ENCODE measurements at regions not wholly inside any gene's neighbourhood (a gene's known extent, or its start where the extent isn't known, plus 50 kb on each side); places are given as distances from the start of the nearest gene placed in this dataset.

- Mint-ChIP-seq H3K4me1 (no peaks in the 10 kb centered on the region), H3K27me3 (no peaks in the 10 kb centered on the region), H3K4me3 (no peak overlapping the region), H3K27ac (no peak overlapping the region), H3K36me3 (no peaks in the 10 kb centered on the region), H3K9me3 (peaks cover 1% of the 10 kb centered on the region)
- no peak for ATAC-seq (ENCODE audit: low read depth)
- no peak for DNase-seq (ENCODE audit: low spot score in 2 of 2)
Measured at GRCh38 chr20:12896180-12896579, 112.6 kb upstream of the SPTLC3 start.

DNA sequence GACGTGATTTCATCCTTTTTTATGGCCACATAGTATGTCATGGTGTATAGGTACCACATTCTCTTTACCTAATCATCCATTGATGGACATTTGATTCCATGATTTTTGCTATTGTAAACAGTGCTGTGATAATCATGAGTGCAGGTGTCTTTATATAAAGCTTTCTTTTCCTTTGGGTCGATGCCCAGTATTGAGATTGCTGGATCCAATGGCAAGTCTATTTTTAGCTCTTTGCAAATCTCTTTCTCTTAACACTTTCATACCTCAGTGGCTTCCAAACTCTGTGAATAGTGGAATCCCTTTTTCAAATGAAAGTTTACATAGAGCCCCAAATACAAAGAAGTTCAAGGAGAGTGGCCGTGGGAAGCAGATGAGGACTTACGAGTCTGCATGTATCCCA, 105.8 kb upstream of the SPTLC3 start:
- no peaks in the 10 kb centered on the region for H3K36me3 Mint-ChIP-seq
- no peak overlapping the region for H3K27ac Mint-ChIP-seq
- no peaks in the 10 kb centered on the region for H3K4me1 Mint-ChIP-seq
- H3K4me3 Mint-ChIP-seq: no peak overlapping the region
- no peaks in the 10 kb centered on the region for H3K27me3 Mint-ChIP-seq
- H3K9me3 Mint-ChIP-seq: peaks cover 1% of the 10 kb centered on the region
- no peak for DNase-seq (ENCODE audit: low spot score in 2 of 2)
- ATAC-seq (ENCODE audit: low read depth): no peak

GRCh38 chr20:12906361-12906760, 102.4 kb upstream of the SPTLC3 start:
- Mint-ChIP-seq H3K4me3 (no peak overlapping the region), H3K9me3 (peaks cover under 1% of the 10 kb centered on the region), H3K36me3 (no peaks in the 10 kb centered on the region), H3K27me3 (no peaks in the 10 kb centered on the region), H3K27ac (no peak overlapping the region), H3K4me1 (no peaks in the 10 kb centered on the region)
- DNase-seq (ENCODE audit: low spot score in 2 of 2) (no peak), ATAC-seq (ENCODE audit: low read depth) (no peak)

DNA sequence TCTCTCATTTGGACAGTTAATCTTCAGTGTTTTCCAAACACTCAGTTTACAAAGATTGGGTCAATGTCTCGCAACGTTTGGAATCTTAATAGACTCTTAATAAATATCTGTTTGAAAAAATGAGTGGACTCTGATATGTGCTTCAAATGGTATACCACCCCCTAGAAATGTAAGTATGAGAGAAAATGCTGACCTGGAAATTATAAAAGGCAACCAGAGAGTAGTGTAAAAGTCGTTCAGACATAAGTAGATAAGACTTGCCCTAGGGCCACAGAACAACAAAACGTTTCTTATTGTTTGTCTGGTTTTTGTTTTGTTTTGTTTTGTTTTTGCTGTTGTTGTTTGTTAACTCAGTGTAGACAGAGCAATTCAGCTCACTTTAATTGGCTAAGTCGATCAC, 97.4 kb upstream of the SPTLC3 start:
- Mint-ChIP-seq H3K27ac (no peak overlapping the region), H3K36me3 (no peaks in the 10 kb centered on the region), H3K27me3 (no peaks in the 10 kb centered on the region), H3K9me3 (peaks cover 1% of the 10 kb centered on the region), H3K4me1 (no peaks in the 10 kb centered on the region), H3K4me3 (no peak overlapping the region)
- no peak for DNase-seq (ENCODE audit: low spot score in 2 of 2)
- no peak for ATAC-seq (ENCODE audit: low read depth)

GRCh38 chr20:12913781-12914443, 94.9 kb upstream of the SPTLC3 start:
- Mint-ChIP-seq H3K27ac (no peak overlapping the region), H3K36me3 (no peaks in the 10 kb centered on the region), H3K27me3 (no peaks in the 10 kb centered on the region), H3K4me3 (no peak overlapping the region), H3K9me3 (peaks cover 1% of the 10 kb centered on the region), H3K4me1 (no peaks in the 10 kb centered on the region)
- DNase-seq (ENCODE audit: low spot score in 2 of 2) (no peak), ATAC-seq (ENCODE audit: low read depth) (no peak)

- H3K9me3 Mint-ChIP-seq: peaks cover 2% of the 10 kb centered on the region
- no peaks in the 10 kb centered on the region for H3K4me1 Mint-ChIP-seq
- no peak overlapping the region for H3K27ac Mint-ChIP-seq
- ATAC-seq (ENCODE audit: low read depth): no peak
- H3K27me3 Mint-ChIP-seq: no peaks in the 10 kb centered on the region
- no peak overlapping the region for H3K4me3 Mint-ChIP-seq
- no peak for DNase-seq (ENCODE audit: low spot score in 2 of 2)
- H3K36me3 Mint-ChIP-seq: no peaks in the 10 kb centered on the region
Measured at GRCh38 chr20:12914804-12915203, 94.0 kb upstream of the SPTLC3 start.

DNA sequence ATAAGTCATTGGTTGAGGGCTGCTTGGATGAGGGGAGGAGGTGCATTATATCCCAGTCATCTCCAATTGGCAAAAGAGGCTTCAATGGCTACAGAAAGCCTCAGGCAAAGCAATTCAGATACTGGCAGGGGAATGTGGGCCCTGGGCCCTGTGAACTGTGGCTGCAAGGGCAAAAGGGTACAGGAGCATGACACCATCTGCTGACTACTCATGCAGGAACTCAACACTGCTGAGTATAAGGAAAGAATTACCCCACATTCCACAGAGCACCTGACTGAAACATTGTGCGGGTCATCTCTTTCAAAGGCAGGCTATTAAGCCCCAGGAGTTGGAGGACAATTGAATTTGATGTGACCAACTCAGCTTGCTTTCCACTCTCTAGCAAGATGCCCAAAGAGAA, 92.1 kb upstream of the SPTLC3 start:
- Mint-ChIP-seq H3K4me1 (no peaks in the 10 kb centered on the region), H3K27ac (no peak overlapping the region), H3K9me3 (peaks cover 4% of the 10 kb centered on the region), H3K36me3 (no peaks in the 10 kb centered on the region), H3K27me3 (no peaks in the 10 kb centered on the region), H3K4me3 (no peak overlapping the region)
- ATAC-seq (ENCODE audit: low read depth) (no peak), DNase-seq (ENCODE audit: low spot score in 2 of 2) (no peak)

GRCh38 chr20:12924126-12924525, 84.6 kb upstream of the SPTLC3 start:
- Mint-ChIP-seq H3K27ac (no peak overlapping the region), H3K4me1 (no peaks in the 10 kb centered on the region), H3K36me3 (peaks cover 1% of the 10 kb centered on the region), H3K4me3 (no peak overlapping the region), H3K27me3 (peaks cover 1% of the 10 kb centered on the region), H3K9me3 (peaks cover 10% of the 10 kb centered on the region)
- ATAC-seq (ENCODE audit: low read depth) (no peak), DNase-seq (ENCODE audit: low spot score in 2 of 2) (no peak)

GRCh38 chr20:12925210-12925755, 83.5 kb upstream of the SPTLC3 start:
- H3K4me1 Mint-ChIP-seq: no peaks in the 10 kb centered on the region
- H3K27me3 Mint-ChIP-seq: peaks cover 1% of the 10 kb centered on the region
- no peak overlapping the region for H3K27ac Mint-ChIP-seq
- H3K9me3 Mint-ChIP-seq: peaks cover 8% of the 10 kb centered on the region
- H3K4me3 Mint-ChIP-seq: no peak overlapping the region
- ATAC-seq (ENCODE audit: low read depth): no peak
- DNase-seq (ENCODE audit: low spot score in 2 of 2): no peak
- peaks cover 1% of the 10 kb centered on the region for H3K36me3 Mint-ChIP-seq

GRCh38 chr20:12925863-12926793, 82.6 kb upstream of the SPTLC3 start:
- Mint-ChIP-seq H3K27me3 (peaks cover 1% of the 10 kb centered on the region), H3K4me3 (no peak overlapping the region), H3K9me3 (peaks cover 8% of the 10 kb centered on the region), H3K4me1 (no peaks in the 10 kb centered on the region), H3K36me3 (peaks cover 1% of the 10 kb centered on the region), H3K27ac (no peak overlapping the region)
- ATAC-seq (ENCODE audit: low read depth) (no peak), DNase-seq (ENCODE audit: low spot score in 2 of 2) (no peak)

- Mint-ChIP-seq H3K4me1 (no peaks in the 10 kb centered on the region), H3K36me3 (no peaks in the 10 kb centered on the region), H3K4me3 (no peak overlapping the region), H3K9me3 (no peaks in the 10 kb centered on the region), H3K27ac (no peak overlapping the region), H3K27me3 (peaks cover 1% of the 10 kb centered on the region)
- no peak for DNase-seq (ENCODE audit: low spot score in 2 of 2)
- no peak for ATAC-seq (ENCODE audit: low read depth)
Measured at GRCh38 chr20:12927489-12927888, 81.3 kb upstream of the SPTLC3 start.

- Mint-ChIP-seq H3K4me3 (no peak overlapping the region), H3K9me3 (no peaks in the 10 kb centered on the region), H3K36me3 (no peaks in the 10 kb centered on the region), H3K27ac (no peak overlapping the region), H3K4me1 (no peaks in the 10 kb centered on the region), H3K27me3 (peaks cover 1% of the 10 kb centered on the region)
- DNase-seq (ENCODE audit: low spot score in 2 of 2): no peak
- ATAC-seq (ENCODE audit: low read depth): no peak
Measured at GRCh38 chr20:12928358-12928754, 80.4 kb upstream of the SPTLC3 start.

DNA sequence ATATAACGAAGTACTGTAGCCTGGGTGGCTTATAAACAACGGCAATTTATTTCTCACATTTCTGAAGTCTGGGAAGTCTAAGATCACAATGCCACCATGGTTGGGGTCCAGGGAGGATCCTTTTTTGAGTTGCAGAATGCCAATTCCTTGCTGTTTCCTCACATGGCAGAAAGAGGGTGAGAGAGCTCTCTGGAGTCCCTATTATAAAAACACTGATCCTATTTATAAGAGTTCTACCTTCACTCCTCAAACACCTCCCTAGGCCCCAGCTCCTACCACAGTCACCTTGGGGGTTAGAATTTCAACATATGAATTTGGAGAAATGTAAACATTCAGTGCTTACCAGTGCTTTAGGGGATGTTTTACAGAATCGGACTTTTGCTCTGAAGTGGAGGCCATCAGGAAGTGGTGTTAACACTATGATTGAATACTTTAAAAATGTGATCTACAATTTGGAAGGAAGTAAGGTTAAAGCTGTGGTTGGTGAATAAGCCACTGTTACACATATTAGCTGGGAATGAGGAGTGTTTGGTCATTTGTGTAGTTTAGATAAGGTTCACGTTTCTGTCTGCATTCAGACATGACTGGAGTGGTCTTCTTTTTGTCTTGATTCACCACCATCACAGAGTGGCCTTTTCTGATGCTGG, 79.9 kb upstream of the SPTLC3 start:
- H3K27me3 Mint-ChIP-seq: peaks cover 1% of the 10 kb centered on the region
- H3K4me1 Mint-ChIP-seq: no peaks in the 10 kb centered on the region
- H3K9me3 Mint-ChIP-seq: no peaks in the 10 kb centered on the region
- DNase-seq (ENCODE audit: low spot score in 2 of 2) (no peak), ATAC-seq (ENCODE audit: low read depth) (no peak)
- no peaks in the 10 kb centered on the region for H3K36me3 Mint-ChIP-seq
- H3K27ac Mint-ChIP-seq: no peak overlapping the region
- H3K4me3 Mint-ChIP-seq: no peak overlapping the region

GRCh38 chr20:12936020-12936419, 72.8 kb upstream of the SPTLC3 start:
- no peaks in the 10 kb centered on the region for H3K4me1 Mint-ChIP-seq
- H3K9me3 Mint-ChIP-seq: no peaks in the 10 kb centered on the region
- H3K27me3 Mint-ChIP-seq: no peaks in the 10 kb centered on the region
- H3K27ac Mint-ChIP-seq: no peak overlapping the region
- H3K36me3 Mint-ChIP-seq: no peaks in the 10 kb centered on the region
- DNase-seq (ENCODE audit: low spot score in 2 of 2) (no peak), ATAC-seq (ENCODE audit: low read depth) (no peak)
- H3K4me3 Mint-ChIP-seq: no peak overlapping the region

Data from memory B cell (primary cell).